Vagina (tissue), 2 donors: ENCODE measurements at regions not wholly inside any gene's neighbourhood (a gene's known extent, or its start where the extent isn't known, plus 50 kb on each side); places are given as distances from the start of the nearest gene placed in this dataset.

Source experiments
- DNase-seq, 2 donors: peaks; one replicate each; pipeline ENCODE4 v3.0.0-alpha.2; 2017; ENCODE audit errors: extremely low spot score in 2 of 2
- H3K27ac ChIP-seq: fragments of 200-600 bp; sonication (generic); one replicate; pipeline ENCODE4 v1.5.1; 2019
- H3K27me3 ChIP-seq: fragments of 200-600 bp; sonication (generic); one replicate; pipeline ENCODE4 v1.5.1; 2019
- H3K36me3 ChIP-seq, 2 donors: fragments of 200-600 bp; sonication (generic); one replicate each; pipeline ENCODE4 v1.5.1; 2017 to 2019
- H3K4me1 ChIP-seq: fragments of 200-600 bp; sonication (generic); one replicate; pipeline ENCODE4 v1.5.1; 2019
- H3K4me3 ChIP-seq, 2 donors: fragments of 200-600 bp; sonication (generic); 1 replicate in 1 of 2; 2 replicates in 1 of 2; pipeline ENCODE4 v1.5.1; 2016 to 2019
- H3K9me3 ChIP-seq: fragments of 200-600 bp; sonication (generic); one replicate; pipeline ENCODE4 v1.5.1; 2019
- POLR2A ChIP-seq, 2 donors: fragments of 450-650 bp; IDR thresholded peaks; one replicate each; pipeline ENCODE4 v1.6.1; 2017; ENCODE audit warnings: antibody characterized with exemption in 2 of 2, mild to moderate bottlenecking in 2 of 2, moderate library complexity in 2 of 2
- POLR2AphosphoS5 ChIP-seq, 2 donors: sonication (generic); formaldehyde crosslinking; IDR thresholded peaks; one replicate each; pipeline ENCODE4 v1.9.0; 2017; ENCODE audit warnings: antibody characterized with exemption in 2 of 2, mild to moderate bottlenecking in 2 of 2, low read depth in 1 of 2; ENCODE audit not compliant: insufficient read depth in 1 of 2
- intact Hi-C: fragments of 100-400 bp; cut with DNase I; formaldehyde crosslinking; loops from one replicate; pipeline ENCODE4 v1.15.1; 2023
- TF ChIP-seq, protein P1 (sequence below), 3 experiments: fragments of 450-650 bp in 2 of 3; fragments of 200-600 bp in 1 of 3; sonication (generic) in 1 of 3; IDR thresholded peaks; one replicate each; pipeline ENCODE4 v1.5.1; 2017 to 2019; ENCODE audit warnings: antibody characterized with exemption in 3 of 3, mild to moderate bottlenecking in 2 of 3, moderate library complexity in 2 of 3

DNA sequence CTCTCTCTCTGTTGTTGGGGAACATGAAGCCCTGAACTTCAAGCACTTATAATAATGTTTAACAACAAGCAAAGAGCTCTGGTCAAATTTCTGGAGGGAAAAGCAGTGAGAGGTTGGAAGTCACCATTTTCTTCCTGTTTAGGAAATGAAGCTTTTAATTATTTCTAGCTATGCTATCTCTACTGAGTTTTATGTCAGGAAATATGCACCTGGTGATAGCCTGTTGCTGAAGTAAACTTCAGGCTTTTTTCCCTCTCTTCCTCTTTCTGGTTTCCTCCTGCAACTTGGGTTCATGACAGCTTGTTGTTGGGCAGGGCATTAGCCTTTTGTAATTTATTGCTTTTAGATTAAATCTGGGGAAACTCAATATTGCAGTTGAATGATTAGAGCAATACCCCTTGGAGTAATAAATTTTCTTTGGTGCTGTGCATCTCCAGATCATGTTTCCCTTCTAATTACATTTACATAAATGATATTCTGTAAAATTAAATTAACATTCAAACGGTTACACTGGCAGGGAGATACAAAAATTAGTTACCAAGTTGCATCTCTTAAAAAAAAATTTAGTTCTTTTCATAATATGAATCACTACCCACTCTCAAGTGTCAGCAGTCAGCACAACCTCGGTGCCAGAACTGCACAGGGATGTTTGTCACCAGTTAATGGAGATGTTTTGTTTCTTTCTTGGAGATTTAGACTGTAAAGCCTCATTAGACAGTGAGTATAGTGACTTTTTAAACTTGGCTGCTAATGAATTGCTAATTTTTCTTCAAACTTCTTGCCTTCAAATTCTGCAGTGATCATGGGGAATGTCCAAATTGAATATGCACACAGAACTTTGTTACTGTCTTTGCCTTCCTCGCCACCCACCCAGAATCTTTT lies 466.6 kb upstream of the ETAA1 start:
- H3K27me3 ChIP-seq, result no peaks in the 10 kb centered on the region
- no peaks in the 10 kb centered on the region for H3K9me3 ChIP-seq
- no peak overlapping the region for H3K27ac ChIP-seq
- no peak for TF ChIP-seq POLR2A (IDR thresholded peaks at IDR 0.05)
- TF ChIP-seq, protein P1, sequence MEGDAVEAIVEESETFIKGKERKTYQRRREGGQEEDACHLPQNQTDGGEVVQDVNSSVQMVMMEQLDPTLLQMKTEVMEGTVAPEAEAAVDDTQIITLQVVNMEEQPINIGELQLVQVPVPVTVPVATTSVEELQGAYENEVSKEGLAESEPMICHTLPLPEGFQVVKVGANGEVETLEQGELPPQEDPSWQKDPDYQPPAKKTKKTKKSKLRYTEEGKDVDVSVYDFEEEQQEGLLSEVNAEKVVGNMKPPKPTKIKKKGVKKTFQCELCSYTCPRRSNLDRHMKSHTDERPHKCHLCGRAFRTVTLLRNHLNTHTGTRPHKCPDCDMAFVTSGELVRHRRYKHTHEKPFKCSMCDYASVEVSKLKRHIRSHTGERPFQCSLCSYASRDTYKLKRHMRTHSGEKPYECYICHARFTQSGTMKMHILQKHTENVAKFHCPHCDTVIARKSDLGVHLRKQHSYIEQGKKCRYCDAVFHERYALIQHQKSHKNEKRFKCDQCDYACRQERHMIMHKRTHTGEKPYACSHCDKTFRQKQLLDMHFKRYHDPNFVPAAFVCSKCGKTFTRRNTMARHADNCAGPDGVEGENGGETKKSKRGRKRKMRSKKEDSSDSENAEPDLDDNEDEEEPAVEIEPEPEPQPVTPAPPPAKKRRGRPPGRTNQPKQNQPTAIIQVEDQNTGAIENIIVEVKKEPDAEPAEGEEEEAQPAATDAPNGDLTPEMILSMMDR (IDR thresholded peaks at IDR 0.05), result no peak
- no peaks in the 10 kb centered on the region for H3K36me3 ChIP-seq
- intact Hi-C loops, result no loop called here
- H3K4me1 ChIP-seq, result peaks cover 12% of the 10 kb centered on the region
- no peak overlapping the region for H3K4me3 ChIP-seq
- DNase-seq, result no peak

DNA sequence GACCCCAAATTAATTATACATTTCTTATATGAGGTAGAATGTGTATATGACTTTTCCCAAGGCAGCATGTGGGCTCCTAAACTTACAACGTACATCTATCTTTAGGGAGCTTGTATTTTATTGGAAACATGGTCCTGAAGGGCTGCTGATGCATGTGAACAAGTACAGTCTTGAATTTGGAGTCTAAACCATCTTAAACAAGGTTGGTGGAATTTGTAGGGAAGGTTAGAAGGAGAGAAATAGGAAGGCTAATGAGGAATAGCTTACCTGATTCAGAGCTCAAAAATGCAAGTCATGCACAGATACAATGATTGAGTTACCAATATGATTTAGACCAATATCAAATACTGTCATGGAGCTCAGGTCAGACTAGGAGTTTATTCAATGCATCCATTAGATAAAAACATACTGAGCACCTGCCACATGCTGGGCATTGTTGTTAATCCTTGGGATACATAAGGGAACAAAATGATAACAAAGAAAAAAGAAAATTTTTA lies 458.6 kb upstream of the ETAA1 start:
- Histone ChIP-seq H3K4me3 (no peak overlapping the region), H3K36me3 (no peaks in the 10 kb centered on the region), H3K9me3 (no peaks in the 10 kb centered on the region), H3K27ac (no peak overlapping the region), H3K27me3 (no peaks in the 10 kb centered on the region), H3K4me1 (no peaks in the 10 kb centered on the region)
- TF ChIP-seq, protein P1 (IDR thresholded peaks at IDR 0.05), result no peak
- TF ChIP-seq POLR2AphosphoS5 (IDR thresholded peaks at IDR 0.05; ENCODE audit: insufficient read depth in 1 of 2, low read depth in 1 of 2), result no peak
- DNase-seq, result no peak
- intact Hi-C loops, result no loop called here

DNA sequence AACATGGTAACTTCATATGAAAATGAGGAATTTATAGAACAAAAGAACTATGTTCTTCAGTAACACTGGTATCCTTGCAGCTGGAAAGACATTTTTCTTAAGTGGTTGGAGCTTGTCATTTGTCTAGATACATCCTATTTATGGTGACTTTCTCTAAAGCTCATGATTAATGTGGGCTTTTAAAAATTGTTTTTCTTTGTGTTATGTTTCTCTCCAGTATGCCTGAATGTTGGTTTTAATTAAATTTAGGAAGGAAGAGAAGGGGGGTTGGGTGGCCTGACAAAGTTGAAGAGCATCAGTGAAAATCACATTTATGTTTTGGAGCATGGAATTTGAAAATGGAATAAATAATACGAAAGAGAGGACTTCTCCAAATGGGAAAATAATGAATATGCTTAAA lies 457.1 kb upstream of the ETAA1 start:
- TF ChIP-seq POLR2A (IDR thresholded peaks at IDR 0.05) (no peak), POLR2AphosphoS5 (IDR thresholded peaks at IDR 0.05; ENCODE audit: insufficient read depth in 1 of 2, low read depth in 1 of 2) (no peak)
- TF ChIP-seq, protein P1 (IDR thresholded peaks at IDR 0.05), result no peak
- no peaks in the 10 kb centered on the region for H3K27me3 ChIP-seq
- no peak overlapping the region for H3K27ac ChIP-seq
- no peak for DNase-seq
- H3K9me3 ChIP-seq, result no peaks in the 10 kb centered on the region
- H3K36me3 ChIP-seq, result no peaks in the 10 kb centered on the region
- intact Hi-C loops, result no loop called here
- H3K4me3 ChIP-seq, result no peak overlapping the region
- H3K4me1 ChIP-seq, result no peaks in the 10 kb centered on the region

DNA sequence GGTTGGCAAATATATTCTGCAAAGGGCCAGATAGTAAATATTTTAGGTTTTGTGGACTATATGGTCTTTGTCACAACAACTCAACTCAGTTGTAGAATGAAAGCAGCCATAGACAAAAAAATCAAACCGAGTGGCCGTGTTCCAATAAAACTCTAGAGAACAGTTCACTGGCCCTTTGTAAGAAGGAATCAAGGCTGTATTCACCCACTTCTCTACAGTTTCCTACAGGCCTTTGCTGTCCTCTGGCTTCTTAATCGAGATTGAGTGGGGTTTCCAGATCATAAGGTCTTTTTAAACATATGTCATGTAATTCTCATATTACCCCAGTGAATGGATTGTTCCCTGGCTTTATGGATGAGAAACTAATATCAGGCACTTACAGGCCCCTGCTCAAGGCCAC lies 448.9 kb upstream of the ETAA1 start:
- H3K4me3 ChIP-seq, result no peak overlapping the region
- H3K27me3 ChIP-seq, result no peaks in the 10 kb centered on the region
- intact Hi-C loops, result no loop called here
- H3K36me3 ChIP-seq, result no peaks in the 10 kb centered on the region
- no peaks in the 10 kb centered on the region for H3K9me3 ChIP-seq
- H3K27ac ChIP-seq, result no peak overlapping the region
- no peak for TF ChIP-seq POLR2A (IDR thresholded peaks at IDR 0.05)
- TF ChIP-seq POLR2AphosphoS5 (IDR thresholded peaks at IDR 0.05; ENCODE audit: insufficient read depth in 1 of 2, low read depth in 1 of 2), result no peak
- TF ChIP-seq, protein P1 (IDR thresholded peaks at IDR 0.05), result no peak
- no peaks in the 10 kb centered on the region for H3K4me1 ChIP-seq
- no peak for DNase-seq

DNA sequence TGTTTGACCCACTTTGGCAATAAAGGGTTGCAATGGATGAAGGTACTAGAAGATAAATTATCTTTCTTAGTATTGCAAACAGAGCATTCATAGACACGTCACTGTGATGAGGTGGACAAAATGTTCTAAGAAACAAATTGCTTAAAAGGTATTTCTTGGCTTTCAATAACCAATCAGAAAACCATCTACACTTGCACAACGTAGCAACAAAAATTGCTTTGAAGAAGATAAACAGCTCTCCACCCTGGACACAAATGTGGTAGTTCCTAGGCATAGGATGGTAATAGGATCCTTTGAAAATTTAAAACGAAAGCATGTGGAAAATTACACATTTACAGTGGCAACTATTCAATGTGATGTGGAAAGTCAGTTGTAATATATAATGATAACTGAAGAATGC lies 439.9 kb upstream of the ETAA1 start:
- no peaks in the 10 kb centered on the region for H3K9me3 ChIP-seq
- intact Hi-C loops, result no loop called here
- H3K36me3 ChIP-seq, result no peaks in the 10 kb centered on the region
- no peak for DNase-seq
- TF ChIP-seq POLR2AphosphoS5 (IDR thresholded peaks at IDR 0.05; ENCODE audit: insufficient read depth in 1 of 2, low read depth in 1 of 2), result peak in 1 of 2 donors; percentile 4
- TF ChIP-seq, protein P1 (IDR thresholded peaks at IDR 0.05), result no peak
- TF ChIP-seq POLR2A (IDR thresholded peaks at IDR 0.05), result no peak
- peaks cover 8% of the 10 kb centered on the region for H3K4me1 ChIP-seq
- no peak overlapping the region for H3K27ac ChIP-seq
- H3K4me3 ChIP-seq, result no peak overlapping the region
- H3K27me3 ChIP-seq, result no peaks in the 10 kb centered on the region
